ENCODE measurements at regions not wholly inside any gene's neighbourhood (a gene's known extent, or its start where the extent isn't known, plus 50 kb on each side); places are given as distances from the start of the nearest gene placed in this dataset.

DNA sequence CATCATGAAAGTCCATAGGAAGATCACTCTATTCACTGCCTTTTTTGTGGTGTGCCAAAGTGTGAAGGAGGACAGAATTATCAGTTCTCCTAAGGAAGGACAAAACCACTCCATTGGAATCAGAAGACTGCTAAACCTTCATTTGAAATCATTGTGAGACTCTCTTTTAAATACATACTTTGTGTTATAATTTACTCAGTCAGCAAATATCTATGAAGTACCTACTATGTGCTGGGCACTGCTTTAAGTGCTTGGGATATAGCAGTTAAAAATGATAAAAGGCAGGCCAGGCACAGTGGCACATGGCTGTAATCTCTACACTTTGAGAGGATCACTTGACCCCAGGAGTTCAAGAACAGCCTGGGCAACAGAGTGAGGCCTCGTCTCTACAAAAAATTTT, 692.3 kb downstream of the DSC3 start:
- Histone ChIP-seq H3K27ac (no peak overlapping the region), H3K36me3 (ENCODE audit: insufficient read depth) (no peaks in the 10 kb centered on the region), H2AFZ (ENCODE audit: low read depth) (no peak overlapping the region), H3K4me3 (IDR thresholded peaks at IDR 0.05; ENCODE audit: insufficient read depth, low read depth, low read length) (no peak overlapping the region), H3K27me3 (ENCODE audit: insufficient read depth, low read depth) (no peaks in the 10 kb centered on the region), H3K4me1 (ENCODE audit: low read depth, poor library complexity, severe bottlenecking) (no peaks in the 10 kb centered on the region), H3K9ac (no peak overlapping the region), H3K79me2 (ENCODE audit: insufficient read depth, low read depth) (no peaks in the 10 kb centered on the region), H4K20me1 (ENCODE audit: insufficient read depth) (no peaks in the 10 kb centered on the region), H3K4me2 (no peak overlapping the region)
- TF ChIP-seq, protein P1, sequence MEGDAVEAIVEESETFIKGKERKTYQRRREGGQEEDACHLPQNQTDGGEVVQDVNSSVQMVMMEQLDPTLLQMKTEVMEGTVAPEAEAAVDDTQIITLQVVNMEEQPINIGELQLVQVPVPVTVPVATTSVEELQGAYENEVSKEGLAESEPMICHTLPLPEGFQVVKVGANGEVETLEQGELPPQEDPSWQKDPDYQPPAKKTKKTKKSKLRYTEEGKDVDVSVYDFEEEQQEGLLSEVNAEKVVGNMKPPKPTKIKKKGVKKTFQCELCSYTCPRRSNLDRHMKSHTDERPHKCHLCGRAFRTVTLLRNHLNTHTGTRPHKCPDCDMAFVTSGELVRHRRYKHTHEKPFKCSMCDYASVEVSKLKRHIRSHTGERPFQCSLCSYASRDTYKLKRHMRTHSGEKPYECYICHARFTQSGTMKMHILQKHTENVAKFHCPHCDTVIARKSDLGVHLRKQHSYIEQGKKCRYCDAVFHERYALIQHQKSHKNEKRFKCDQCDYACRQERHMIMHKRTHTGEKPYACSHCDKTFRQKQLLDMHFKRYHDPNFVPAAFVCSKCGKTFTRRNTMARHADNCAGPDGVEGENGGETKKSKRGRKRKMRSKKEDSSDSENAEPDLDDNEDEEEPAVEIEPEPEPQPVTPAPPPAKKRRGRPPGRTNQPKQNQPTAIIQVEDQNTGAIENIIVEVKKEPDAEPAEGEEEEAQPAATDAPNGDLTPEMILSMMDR (conservative IDR thresholded peaks at IDR 0.05; ENCODE audit: low read depth, low read length): no peak

DNA sequence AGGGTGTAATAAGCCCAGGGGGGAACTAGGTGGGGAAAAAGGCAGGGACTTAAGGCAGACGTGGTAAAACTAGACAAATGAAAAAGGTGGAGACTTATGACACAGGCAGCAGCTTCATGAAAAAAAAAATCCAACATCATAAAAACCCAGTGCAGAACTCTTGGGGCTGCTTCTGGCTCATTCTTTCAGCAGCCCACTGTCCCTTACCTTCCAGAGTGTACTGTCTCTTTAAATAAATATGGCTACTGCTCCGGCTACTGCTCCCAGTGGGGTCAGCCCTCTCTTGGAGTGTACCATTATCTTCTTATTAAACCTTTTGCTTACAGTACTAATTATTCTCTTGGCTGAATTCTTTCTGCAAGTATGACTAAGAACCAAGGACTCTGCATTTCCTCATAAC, 699.5 kb downstream of the DSC3 start:
- H3K4me3 ChIP-seq (IDR thresholded peaks at IDR 0.05; ENCODE audit: insufficient read depth, low read depth, low read length): no peak overlapping the region
- H4K20me1 ChIP-seq (ENCODE audit: insufficient read depth): no peaks in the 10 kb centered on the region
- H3K79me2 ChIP-seq (ENCODE audit: insufficient read depth, low read depth): no peaks in the 10 kb centered on the region
- H3K9ac ChIP-seq: no peak overlapping the region
- TF ChIP-seq, protein P1 (conservative IDR thresholded peaks at IDR 0.05; ENCODE audit: low read depth, low read length): no peak
- H3K27me3 ChIP-seq (ENCODE audit: insufficient read depth, low read depth): no peaks in the 10 kb centered on the region
- H3K27ac ChIP-seq: no peak overlapping the region
- no peaks in the 10 kb centered on the region for H3K36me3 ChIP-seq (ENCODE audit: insufficient read depth)
- H3K4me1 ChIP-seq (ENCODE audit: low read depth, poor library complexity, severe bottlenecking): no peaks in the 10 kb centered on the region
- H2AFZ ChIP-seq (ENCODE audit: low read depth): no peak overlapping the region
- no peak overlapping the region for H3K4me2 ChIP-seq

DNA sequence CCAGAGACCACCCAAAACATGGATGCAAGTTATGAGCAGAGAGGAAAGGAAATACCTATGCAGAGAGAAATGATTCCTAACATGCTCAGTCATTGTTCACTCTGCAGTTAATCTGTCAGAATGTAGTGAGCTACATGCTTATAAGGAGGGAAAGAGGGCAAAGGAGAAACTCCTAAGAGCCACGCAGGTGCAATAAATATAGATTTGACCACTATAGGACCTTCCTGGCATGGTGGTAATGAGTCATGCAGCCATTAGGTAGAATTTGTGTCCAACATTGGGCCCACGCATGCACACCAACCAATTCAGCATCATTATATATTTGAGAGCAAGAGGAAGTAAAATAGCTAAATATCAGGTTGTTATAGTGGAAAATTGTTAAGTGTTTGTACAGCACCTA, 699.9 kb downstream of the DSC3 start:
- H3K27me3 ChIP-seq (ENCODE audit: insufficient read depth, low read depth): no peaks in the 10 kb centered on the region
- no peak overlapping the region for H3K4me2 ChIP-seq
- no peak overlapping the region for H3K27ac ChIP-seq
- H3K4me3 ChIP-seq (IDR thresholded peaks at IDR 0.05; ENCODE audit: insufficient read depth, low read depth, low read length): no peak overlapping the region
- no peaks in the 10 kb centered on the region for H3K4me1 ChIP-seq (ENCODE audit: low read depth, poor library complexity, severe bottlenecking)
- H4K20me1 ChIP-seq (ENCODE audit: insufficient read depth): no peaks in the 10 kb centered on the region
- H3K79me2 ChIP-seq (ENCODE audit: insufficient read depth, low read depth): no peaks in the 10 kb centered on the region
- H2AFZ ChIP-seq (ENCODE audit: low read depth): no peak overlapping the region
- TF ChIP-seq, protein P1 (conservative IDR thresholded peaks at IDR 0.05; ENCODE audit: low read depth, low read length): no peak
- no peak overlapping the region for H3K9ac ChIP-seq
- H3K36me3 ChIP-seq (ENCODE audit: insufficient read depth): no peaks in the 10 kb centered on the region

DNA sequence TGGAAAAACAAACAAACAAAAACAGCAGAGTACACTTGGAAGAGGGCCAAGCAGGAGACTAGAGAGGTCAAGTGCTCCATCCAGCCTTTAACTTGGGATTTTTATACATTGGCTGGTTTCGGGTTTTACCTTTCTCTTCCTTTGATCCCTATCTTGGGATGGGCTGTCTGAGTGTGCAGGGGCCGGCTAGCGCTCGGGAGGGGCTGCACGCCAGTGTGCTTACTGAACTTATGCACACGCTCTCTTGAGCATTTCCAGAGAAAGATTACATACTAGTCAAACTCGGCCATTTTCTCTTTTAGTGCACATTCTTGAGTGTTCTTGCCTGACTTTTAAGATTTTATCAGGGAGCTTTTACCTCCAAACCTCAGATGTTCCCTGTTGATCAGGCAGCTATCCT, 707.8 kb downstream of the DSC3 start:
- Histone ChIP-seq H3K27ac (no peak overlapping the region), H3K4me2 (no peak overlapping the region), H4K20me1 (ENCODE audit: insufficient read depth) (no peaks in the 10 kb centered on the region), H3K79me2 (ENCODE audit: insufficient read depth, low read depth) (no peaks in the 10 kb centered on the region), H3K4me3 (IDR thresholded peaks at IDR 0.05; ENCODE audit: insufficient read depth, low read depth, low read length) (no peak overlapping the region), H3K4me1 (ENCODE audit: low read depth, poor library complexity, severe bottlenecking) (no peaks in the 10 kb centered on the region), H3K36me3 (ENCODE audit: insufficient read depth) (no peaks in the 10 kb centered on the region), H2AFZ (ENCODE audit: low read depth) (no peak overlapping the region), H3K9ac (no peak overlapping the region), H3K27me3 (ENCODE audit: insufficient read depth, low read depth) (no peaks in the 10 kb centered on the region)
- TF ChIP-seq, protein P1 (conservative IDR thresholded peaks at IDR 0.05; ENCODE audit: low read depth, low read length): no peak

DNA sequence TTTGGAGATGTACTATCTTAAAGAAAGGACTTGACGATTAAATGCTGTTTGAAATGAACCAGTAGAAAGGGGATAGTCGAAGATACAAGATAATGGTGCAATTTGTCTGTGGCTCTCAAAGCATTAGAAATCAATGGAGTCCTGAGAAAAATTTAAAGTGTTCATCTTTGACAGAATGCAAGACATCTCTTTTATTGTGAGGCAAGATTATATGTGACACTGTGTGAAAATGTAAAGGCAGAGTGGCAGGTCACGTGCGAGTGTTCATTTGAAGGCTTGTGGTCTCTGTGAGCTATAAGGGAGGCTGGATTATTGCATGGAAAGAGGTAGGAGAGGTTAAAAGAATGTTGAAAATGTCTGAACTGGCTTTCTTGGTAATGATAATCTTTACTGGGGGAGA, 709.2 kb downstream of the DSC3 start:
- Histone ChIP-seq H3K4me3 (IDR thresholded peaks at IDR 0.05; ENCODE audit: insufficient read depth, low read depth, low read length) (no peak overlapping the region), H3K27ac (no peak overlapping the region), H3K9ac (no peak overlapping the region), H3K27me3 (ENCODE audit: insufficient read depth, low read depth) (no peaks in the 10 kb centered on the region), H3K4me1 (ENCODE audit: low read depth, poor library complexity, severe bottlenecking) (no peaks in the 10 kb centered on the region), H3K79me2 (ENCODE audit: insufficient read depth, low read depth) (no peaks in the 10 kb centered on the region), H3K4me2 (no peak overlapping the region), H3K36me3 (ENCODE audit: insufficient read depth) (no peaks in the 10 kb centered on the region), H2AFZ (ENCODE audit: low read depth) (no peak overlapping the region), H4K20me1 (ENCODE audit: insufficient read depth) (no peaks in the 10 kb centered on the region)
- TF ChIP-seq, protein P1 (conservative IDR thresholded peaks at IDR 0.05; ENCODE audit: low read depth, low read length): no peak
